ENCODE measurements at regions not wholly inside any gene's neighbourhood (a gene's known extent, or its start where the extent isn't known, plus 50 kb on each side); places are given as distances from the start of the nearest gene placed in this dataset.

GRCh38 chr5:17364987-17365810 is 132.8 kb upstream of the TAF11L2 start:
- no peak overlapping the region for H3K27ac ChIP-seq
- no peak for TF ChIP-seq CTCF (conservative IDR thresholded peaks at IDR 0.05)
- no peak for TF ChIP-seq ZFX (IDR thresholded peaks at IDR 0.05)

- TF ChIP-seq ZFX (IDR thresholded peaks at IDR 0.05) = no peak
- no peak for TF ChIP-seq CTCF (conservative IDR thresholded peaks at IDR 0.05)
- no peak overlapping the region for H3K27ac ChIP-seq
These were observed 132.3 kb upstream of the TAF11L2 start for GRCh38 chr5:17365811-17366138.

- no peak for TF ChIP-seq CTCF (conservative IDR thresholded peaks at IDR 0.05)
- no peak for TF ChIP-seq ZFX (IDR thresholded peaks at IDR 0.05)
- H3K27ac ChIP-seq = no peak overlapping the region
These were observed 130.7 kb upstream of the TAF11L2 start for GRCh38 chr5:17367256-17367840.

- no peak overlapping the region for H3K27ac ChIP-seq
- TF ChIP-seq ZFX (IDR thresholded peaks at IDR 0.05) (no peak), CTCF (conservative IDR thresholded peaks at IDR 0.05) (no peak)
These were observed 127.4 kb upstream of the TAF11L2 start for GRCh38 chr5:17370651-17371050.

- H3K27ac ChIP-seq = no peak overlapping the region
- TF ChIP-seq ZFX (IDR thresholded peaks at IDR 0.05) (no peak), CTCF (conservative IDR thresholded peaks at IDR 0.05) (no peak)
These were observed 124.6 kb upstream of the TAF11L2 start for GRCh38 chr5:17373406-17373805.

- H3K27ac ChIP-seq = no peak overlapping the region
- no peak for TF ChIP-seq ZFX (IDR thresholded peaks at IDR 0.05)
- TF ChIP-seq CTCF (conservative IDR thresholded peaks at IDR 0.05) = no peak
These were observed 124.0 kb upstream of the TAF11L2 start for GRCh38 chr5:17373814-17374556.

All from C4-2B (cell line).